AG09309 (cell line): ENCODE measurements at regions not wholly inside any gene's neighbourhood (a gene's known extent, or its start where the extent isn't known, plus 50 kb on each side); places are given as distances from the start of the nearest gene placed in this dataset.
A peak's percentile ranks its signal among the peaks of the same experiment; 100 is the strongest.

Experiments
- DNase-seq: peaks from one replicate; pipeline ENCODE4 v3.0.0-alpha.2; 2010; ENCODE audit warnings: low read depth
- H3K4me3 ChIP-seq: 2 replicates; pipeline ENCODE4 v1.5.1; 2011; ENCODE audit warnings: mild to moderate bottlenecking, low read depth, low read length, moderate library complexity; ENCODE audit not compliant: control insufficient read depth
- CTCF ChIP-seq: IDR thresholded peaks from 2 replicates; pipeline ENCODE4 v1.5.1; 2011; ENCODE audit warnings: mild to moderate bottlenecking, low read depth, low read length, inconsistent platforms; ENCODE audit not compliant: insufficient read depth, control insufficient read depth; ENCODE audit errors: missing control alignments

- peak; percentile 44 for TF ChIP-seq CTCF
- no peak overlapping the region for H3K4me3 ChIP-seq
- peak; percentile 7 for DNase-seq
Measured at GRCh38 chrX:23554304-23554703, 113.0 kb upstream of the PRDX4 start.

GRCh38 chrX:23557070-23557469 is 110.2 kb upstream of the PRDX4 start:
- no peak overlapping the region for H3K4me3 ChIP-seq
- DNase-seq = no peak
- TF ChIP-seq CTCF = no peak

- DNase-seq = no peak
- TF ChIP-seq CTCF = no peak
- no peak overlapping the region for H3K4me3 ChIP-seq
Measured at GRCh38 chrX:23559975-23560374, 107.3 kb upstream of the PRDX4 start.

- H3K4me3 ChIP-seq = no peak overlapping the region
- TF ChIP-seq CTCF = no peak
- no peak for DNase-seq
Measured at GRCh38 chrX:23570674-23571343, 96.5 kb upstream of the PRDX4 start.

- TF ChIP-seq CTCF = no peak
- DNase-seq = no peak
- H3K4me3 ChIP-seq = no peak overlapping the region
Measured at GRCh38 chrX:23575281-23575680, 92.0 kb upstream of the PRDX4 start.

GRCh38 chrX:23578079-23578478 is 89.2 kb upstream of the PRDX4 start:
- TF ChIP-seq CTCF = no peak
- DNase-seq = no peak
- no peak overlapping the region for H3K4me3 ChIP-seq
